DMS153 (cell line): ENCODE measurements at regions not wholly inside any gene's neighbourhood (a gene's known extent, or its start where the extent isn't known, plus 50 kb on each side); places are given as distances from the start of the nearest gene placed in this dataset.
"Not testable (repeated sequence)": the region's sequence is repeated elsewhere in the genome, so short reads cannot be mapped to it uniquely, and the experiment has no call there.

Experiments
- DNase-seq: peaks from one replicate; lab custom pipeline; 2025; lab: John Stamatoyannopoulos, UW

GRCh38 chr2:175684466-175684865 lies 317.6 kb downstream of the LNPK start:
- DNase-seq: no peak

- DNase-seq: no peak
Measured at GRCh38 chr2:175679728-175680127, 322.3 kb downstream of the LNPK start.

GRCh38 chr2:175679231-175679630 lies 322.8 kb downstream of the LNPK start:
- DNase-seq: no peak

GRCh38 chr2:175677880-175678279 lies 324.2 kb downstream of the LNPK start:
- DNase-seq: no peak

- no peak for DNase-seq
Measured at GRCh38 chr2:175676813-175677212, 325.3 kb downstream of the LNPK start.

- DNase-seq: not testable (repeated sequence)
Measured at GRCh38 chr2:175668804-175669203, 333.3 kb downstream of the LNPK start.

GRCh38 chr2:175662335-175662734 lies 339.7 kb downstream of the LNPK start:
- no peak for DNase-seq

- DNase-seq: no peak
Measured at GRCh38 chr2:175648577-175649063, 353.4 kb downstream of the LNPK start.

GRCh38 chr2:175647058-175647457 lies 355.0 kb downstream of the LNPK start:
- no peak for DNase-seq

GRCh38 chr2:175640655-175641054 lies 361.4 kb downstream of the LNPK start:
- no peak for DNase-seq

GRCh38 chr2:175633227-175633626 lies 368.8 kb downstream of the LNPK start:
- DNase-seq: peak; percentile 22

- DNase-seq: peak; percentile 58
Measured at GRCh38 chr2:175631245-175631623, 370.8 kb downstream of the LNPK start.

- DNase-seq: peak; percentile 93
Measured at GRCh38 chr2:175630280-175631244, 371.5 kb downstream of the LNPK start.

- no peak for DNase-seq
Measured at GRCh38 chr2:175628243-175628642, 373.8 kb downstream of the LNPK start.

- DNase-seq: no peak
Measured at GRCh38 chr2:175627405-175627804, 374.7 kb downstream of the LNPK start.

GRCh38 chr2:175626796-175627195 lies 375.3 kb downstream of the LNPK start:
- no peak for DNase-seq

GRCh38 chr2:175624785-175625184 lies 377.3 kb downstream of the LNPK start:
- no peak for DNase-seq

GRCh38 chr2:175624211-175624761 lies 377.8 kb downstream of the LNPK start:
- no peak for DNase-seq

- no peak for DNase-seq
Measured at GRCh38 chr2:175621821-175622220, 380.2 kb downstream of the LNPK start.

- no peak for DNase-seq
Measured at GRCh38 chr2:175620106-175620505, 382.0 kb downstream of the LNPK start.

GRCh38 chr2:175619179-175620045 lies 382.7 kb downstream of the LNPK start:
- DNase-seq: no peak

GRCh38 chr2:175612280-175612679 lies 389.8 kb downstream of the LNPK start:
- DNase-seq: no peak
